ENCODE measurements at regions not wholly inside any gene's neighbourhood (a gene's known extent, or its start where the extent isn't known, plus 50 kb on each side); places are given as distances from the start of the nearest gene placed in this dataset.
"Not testable (repeated sequence)": the region's sequence is repeated elsewhere in the genome, so short reads cannot be mapped to it uniquely, and the experiment has no call there.

DNA sequence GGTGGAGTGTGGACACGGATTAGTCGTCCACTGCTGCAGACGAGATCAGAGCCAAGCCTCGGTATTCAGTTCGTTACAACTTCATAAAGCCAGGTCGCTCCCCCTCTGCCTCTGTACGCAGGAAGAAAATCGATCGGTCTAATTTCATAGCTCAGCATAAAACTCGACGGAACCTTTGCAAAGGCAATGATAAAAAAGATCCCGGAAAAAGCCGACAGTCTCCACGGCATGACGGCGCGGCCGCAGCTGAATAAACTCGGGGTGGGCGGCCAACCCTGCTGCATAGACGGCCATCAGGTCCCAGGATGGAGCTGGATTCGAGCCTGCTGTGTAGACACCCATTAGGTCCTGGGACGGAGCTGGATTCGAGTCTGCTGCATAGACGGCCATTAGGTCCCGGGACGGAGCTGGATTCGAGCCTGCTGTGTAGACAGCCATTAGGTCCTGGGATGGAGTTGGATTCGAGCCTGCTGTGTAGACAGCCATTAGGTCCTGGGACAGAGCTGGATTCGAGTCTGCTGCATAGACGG lies 113.8 kb upstream of the PPP2R3B start:
- TF ChIP-seq, protein P1, sequence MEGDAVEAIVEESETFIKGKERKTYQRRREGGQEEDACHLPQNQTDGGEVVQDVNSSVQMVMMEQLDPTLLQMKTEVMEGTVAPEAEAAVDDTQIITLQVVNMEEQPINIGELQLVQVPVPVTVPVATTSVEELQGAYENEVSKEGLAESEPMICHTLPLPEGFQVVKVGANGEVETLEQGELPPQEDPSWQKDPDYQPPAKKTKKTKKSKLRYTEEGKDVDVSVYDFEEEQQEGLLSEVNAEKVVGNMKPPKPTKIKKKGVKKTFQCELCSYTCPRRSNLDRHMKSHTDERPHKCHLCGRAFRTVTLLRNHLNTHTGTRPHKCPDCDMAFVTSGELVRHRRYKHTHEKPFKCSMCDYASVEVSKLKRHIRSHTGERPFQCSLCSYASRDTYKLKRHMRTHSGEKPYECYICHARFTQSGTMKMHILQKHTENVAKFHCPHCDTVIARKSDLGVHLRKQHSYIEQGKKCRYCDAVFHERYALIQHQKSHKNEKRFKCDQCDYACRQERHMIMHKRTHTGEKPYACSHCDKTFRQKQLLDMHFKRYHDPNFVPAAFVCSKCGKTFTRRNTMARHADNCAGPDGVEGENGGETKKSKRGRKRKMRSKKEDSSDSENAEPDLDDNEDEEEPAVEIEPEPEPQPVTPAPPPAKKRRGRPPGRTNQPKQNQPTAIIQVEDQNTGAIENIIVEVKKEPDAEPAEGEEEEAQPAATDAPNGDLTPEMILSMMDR (IDR thresholded peaks at IDR 0.05; ENCODE audit: unreplicated experiment) = no peak
- intact Hi-C loops (cut with micrococcal nuclease) = no loop called here
- Mint-ChIP-seq H3K4me3 (ENCODE audit: unreplicated experiment) (no peak overlapping the region), H3K36me3 (ENCODE audit: insufficient read depth, unreplicated experiment) (no peaks in the 10 kb centered on the region), H3K4me1 (ENCODE audit: insufficient read depth, unreplicated experiment) (no peaks in the 10 kb centered on the region), H3K27ac (ENCODE audit: low read depth, unreplicated experiment) (no peak overlapping the region), H3K9me3 (ENCODE audit: unreplicated experiment) (peaks cover 25% of the 10 kb centered on the region), H3K27me3 (ENCODE audit: insufficient read depth, unreplicated experiment) (no peaks in the 10 kb centered on the region)
- ChIA-PET POLR2A (no interaction called here), CTCF (no interaction called here)
- BruUV-seq (replicated peaks) = no TSS peak
- no peak for DNase-seq (ENCODE audit: unreplicated experiment)

DNA sequence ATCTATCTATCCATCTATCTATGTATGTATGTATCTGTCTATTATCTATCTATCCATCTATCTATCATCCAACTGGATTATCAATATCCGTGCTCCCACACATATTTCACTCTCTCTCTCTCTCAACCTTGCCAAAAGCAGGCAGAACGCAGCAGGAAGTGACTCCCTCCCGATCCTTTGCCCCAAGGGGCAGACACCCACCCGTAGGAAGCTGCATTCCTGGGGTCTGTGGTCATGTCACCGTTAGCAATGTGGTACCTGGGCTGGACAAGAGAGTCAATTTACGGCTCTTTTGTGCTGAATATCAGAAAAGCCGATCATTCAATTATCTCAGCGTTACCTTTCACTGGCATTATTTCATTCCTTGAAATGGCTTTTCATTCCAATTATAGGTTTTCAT lies 119.6 kb upstream of the PPP2R3B start:
- no TSS peak for BruUV-seq (replicated peaks)
- Mint-ChIP-seq H3K27me3 (ENCODE audit: insufficient read depth, unreplicated experiment) (no peaks in the 10 kb centered on the region), H3K36me3 (ENCODE audit: insufficient read depth, unreplicated experiment) (peaks cover 5% of the 10 kb centered on the region), H3K4me3 (ENCODE audit: unreplicated experiment) (no peak overlapping the region), H3K9me3 (ENCODE audit: unreplicated experiment) (peaks cover 25% of the 10 kb centered on the region), H3K27ac (ENCODE audit: low read depth, unreplicated experiment) (no peak overlapping the region), H3K4me1 (ENCODE audit: insufficient read depth, unreplicated experiment) (no peaks in the 10 kb centered on the region)
- POLR2A ChIA-PET = no interaction called here
- CTCF ChIA-PET = no interaction called here
- no peak for DNase-seq (ENCODE audit: unreplicated experiment)
- TF ChIP-seq, protein P1 (IDR thresholded peaks at IDR 0.05; ENCODE audit: unreplicated experiment) = no peak
- intact Hi-C loops (cut with micrococcal nuclease) = no loop called here

DNA sequence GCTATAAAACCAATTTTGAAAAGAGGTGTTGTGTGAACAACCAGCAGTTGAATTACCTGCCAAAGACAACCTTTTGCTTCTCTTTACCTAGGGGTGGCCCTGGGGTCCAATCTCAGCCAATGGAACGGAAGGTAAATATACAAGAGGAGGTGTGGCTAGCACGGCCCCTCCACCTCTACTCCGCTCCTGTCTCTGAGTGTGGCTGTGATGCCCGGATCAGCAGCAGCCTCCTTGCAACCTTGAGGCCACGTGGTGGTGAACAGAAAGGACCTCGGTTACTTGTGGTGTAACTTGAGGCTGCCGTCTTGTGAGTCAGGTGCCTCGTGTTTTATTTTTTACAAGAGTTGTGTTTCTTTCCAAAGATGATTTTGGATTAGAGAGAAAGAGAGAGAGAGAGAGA lies 121.5 kb upstream of the PPP2R3B start:
- intact Hi-C loops (cut with micrococcal nuclease) = no loop called here
- Mint-ChIP-seq H3K4me3 (ENCODE audit: unreplicated experiment) (no peak overlapping the region), H3K9me3 (ENCODE audit: unreplicated experiment) (peaks cover 7% of the 10 kb centered on the region), H3K27ac (ENCODE audit: low read depth, unreplicated experiment) (no peak overlapping the region), H3K27me3 (ENCODE audit: insufficient read depth, unreplicated experiment) (no peaks in the 10 kb centered on the region), H3K36me3 (ENCODE audit: insufficient read depth, unreplicated experiment) (peaks cover 5% of the 10 kb centered on the region), H3K4me1 (ENCODE audit: insufficient read depth, unreplicated experiment) (no peaks in the 10 kb centered on the region)
- no TSS peak for BruUV-seq (replicated peaks)
- TF ChIP-seq, protein P1 (IDR thresholded peaks at IDR 0.05; ENCODE audit: unreplicated experiment) = no peak
- ChIA-PET POLR2A (no interaction called here), CTCF (no interaction called here)
- no peak for DNase-seq (ENCODE audit: unreplicated experiment)

DNA sequence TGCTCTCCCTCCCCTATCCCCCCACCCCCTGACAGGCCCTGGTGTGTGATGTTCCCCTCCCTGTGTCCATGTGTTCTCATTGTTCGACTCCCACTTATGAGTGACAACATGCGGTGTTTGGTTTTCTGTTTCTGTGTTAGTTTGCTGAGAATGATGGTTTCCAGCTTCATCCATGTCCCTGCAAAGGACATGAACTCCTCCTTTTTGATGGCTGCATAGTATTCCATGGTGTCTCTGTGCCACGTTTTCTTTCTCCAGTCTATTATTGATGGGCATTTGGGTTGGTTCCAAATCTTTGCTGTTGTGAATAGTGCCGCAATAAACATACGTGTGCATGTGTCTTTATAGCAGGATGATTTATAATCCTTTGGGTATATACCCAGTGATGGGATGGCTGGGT lies 121.8 kb upstream of the SHOX start:
- H3K27me3 Mint-ChIP-seq (ENCODE audit: insufficient read depth, unreplicated experiment); H3K27ac Mint-ChIP-seq (ENCODE audit: low read depth, unreplicated experiment); H3K4me1 Mint-ChIP-seq (ENCODE audit: insufficient read depth, unreplicated experiment); DNase-seq (ENCODE audit: unreplicated experiment); H3K9me3 Mint-ChIP-seq (ENCODE audit: unreplicated experiment); BruUV-seq (replicated peaks); H3K36me3 Mint-ChIP-seq (ENCODE audit: insufficient read depth, unreplicated experiment); CTCF ChIA-PET; POLR2A ChIA-PET; H3K4me3 Mint-ChIP-seq (ENCODE audit: unreplicated experiment); intact Hi-C loops (cut with micrococcal nuclease): not testable (repeated sequence)

DNA sequence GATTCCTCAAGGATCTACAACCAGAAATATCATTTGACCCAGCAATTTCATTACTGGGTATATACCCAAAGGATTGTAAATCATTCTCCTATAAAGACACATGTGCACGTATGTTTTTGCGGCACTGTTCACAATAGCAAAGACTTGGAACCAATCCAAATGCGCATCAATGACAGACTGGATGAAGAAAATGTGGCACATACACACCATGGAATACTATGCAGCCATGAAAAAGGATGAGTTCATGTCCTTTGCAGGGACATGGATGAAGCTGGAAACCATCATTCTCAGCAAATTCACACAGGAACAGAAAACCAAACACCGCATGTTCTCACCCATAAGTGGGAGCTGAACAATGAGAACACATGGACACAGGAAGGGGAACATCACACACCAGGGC lies 119.5 kb upstream of the SHOX start:
- DNase-seq (ENCODE audit: unreplicated experiment); POLR2A ChIA-PET; H3K4me3 Mint-ChIP-seq (ENCODE audit: unreplicated experiment); BruUV-seq (replicated peaks); H3K27ac Mint-ChIP-seq (ENCODE audit: low read depth, unreplicated experiment); H3K27me3 Mint-ChIP-seq (ENCODE audit: insufficient read depth, unreplicated experiment); intact Hi-C loops (cut with micrococcal nuclease); H3K4me1 Mint-ChIP-seq (ENCODE audit: insufficient read depth, unreplicated experiment); CTCF ChIA-PET; H3K36me3 Mint-ChIP-seq (ENCODE audit: insufficient read depth, unreplicated experiment); H3K9me3 Mint-ChIP-seq (ENCODE audit: unreplicated experiment): not testable (repeated sequence)

All from MCF 10A (cell line).